Renal cortical epithelial cell (primary cell): ENCODE measurements at regions not wholly inside any gene's neighbourhood (a gene's known extent, or its start where the extent isn't known, plus 50 kb on each side); places are given as distances from the start of the nearest gene placed in this dataset.
"Not testable (repeated sequence)": the region's sequence is repeated elsewhere in the genome, so short reads cannot be mapped to it uniquely, and the experiment has no call there.

Experiments used
- DNase-seq: peaks from one replicate; pipeline ENCODE4 v3.0.0-alpha.2; 2011; ENCODE audit warnings: low read depth

GRCh38 chr4:52512291-52512690, 146.8 kb downstream of the USP46 start:
- DNase-seq, result no peak

- not testable (repeated sequence) for DNase-seq
These were observed 137.0 kb downstream of the USP46 start for GRCh38 chr4:52522093-52522492.

DNA sequence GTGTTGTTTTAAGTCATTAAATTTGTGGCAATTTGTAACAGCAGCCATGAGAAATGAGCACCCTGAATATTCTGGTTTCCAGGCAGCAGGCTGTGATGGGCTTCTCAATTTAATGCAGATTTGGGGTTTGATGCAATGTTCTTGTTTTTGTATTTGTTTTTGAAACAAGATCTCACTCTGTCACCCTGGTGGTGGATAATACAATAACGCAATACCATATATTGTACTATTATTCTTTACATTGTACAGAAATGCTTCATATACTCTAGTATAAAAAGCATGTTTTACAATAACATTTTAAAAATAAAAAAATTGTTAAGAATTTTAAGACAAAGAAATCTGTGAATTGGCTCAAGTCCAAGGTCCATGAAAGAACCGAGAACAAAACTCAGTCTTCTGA, 129.1 kb downstream of the USP46 start:
- no peak for DNase-seq

DNA sequence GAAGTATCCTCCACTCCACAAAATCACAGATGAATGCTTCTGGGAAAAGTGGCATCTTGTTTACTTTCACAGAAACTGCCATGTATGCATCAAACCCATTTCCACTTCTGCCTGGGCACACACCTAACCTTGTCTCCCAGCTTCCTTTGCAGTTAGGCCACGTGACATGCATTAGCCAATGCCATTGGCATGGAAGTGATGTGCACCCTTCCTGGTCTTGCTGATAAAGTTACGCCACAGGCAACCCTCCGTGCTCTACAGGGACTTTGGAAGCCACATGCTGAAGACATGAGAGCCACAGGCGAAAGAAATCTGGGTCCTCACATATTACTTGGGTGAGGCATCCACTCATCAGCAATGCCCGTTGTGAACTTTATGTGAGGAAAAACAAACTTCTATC, 123.3 kb downstream of the USP46 start:
- no peak for DNase-seq
